ENCODE measurements at regions not wholly inside any gene's neighbourhood (a gene's known extent, or its start where the extent isn't known, plus 50 kb on each side); places are given as distances from the start of the nearest gene placed in this dataset.

DNA sequence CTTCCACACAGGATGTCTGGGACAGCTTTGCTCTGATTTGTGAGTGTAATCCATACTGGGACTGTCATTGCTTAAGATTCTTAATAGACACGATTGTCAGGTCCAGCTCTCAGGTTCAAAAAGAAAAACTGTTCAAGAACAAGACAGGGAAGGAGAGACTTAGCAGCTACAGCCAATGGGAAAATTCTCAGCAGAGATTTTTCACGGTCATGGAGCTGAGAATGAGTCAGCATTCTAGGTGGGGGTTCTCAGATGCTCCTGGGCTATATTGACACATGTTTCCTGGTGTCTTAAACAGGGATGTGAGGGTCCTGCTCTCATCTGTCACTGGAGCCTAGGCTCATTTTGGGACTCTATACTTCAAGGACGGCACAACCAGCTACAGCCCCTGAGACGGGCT is 318.3 kb downstream of the RRAGC start:
- peaks cover 3 to 4% of the 10 kb centered on the region in 2 donors for H3K27me3 ChIP-seq (ENCODE audit: control insufficient read depth in 1 of 2, insufficient read depth in 2 of 2, low read length in 2 of 2)
- H3K4me1 ChIP-seq (ENCODE audit: control insufficient read depth in 1 of 2, insufficient read depth in 2 of 2, low read length in 2 of 2) = no peaks in the 10 kb centered on the region
- H3K9me3 ChIP-seq (ENCODE audit: control insufficient read depth in 1 of 2, low read length in 2 of 2) = peaks cover 0 to 1% of the 10 kb centered on the region in 2 donors
- H3K4me3 ChIP-seq (ENCODE audit: low read depth in 1 of 2, low read length in 2 of 2) = no peak overlapping the region
- H3K36me3 ChIP-seq (ENCODE audit: control insufficient read depth in 1 of 2, insufficient read depth in 2 of 2, low read length in 2 of 2) = no peaks in the 10 kb centered on the region
- no peak overlapping the region for H3K27ac ChIP-seq (ENCODE audit: low read depth, low read length)
- no peak overlapping the region for H3K9ac ChIP-seq (ENCODE audit: low read depth in 1 of 2, low read length in 2 of 2)

DNA sequence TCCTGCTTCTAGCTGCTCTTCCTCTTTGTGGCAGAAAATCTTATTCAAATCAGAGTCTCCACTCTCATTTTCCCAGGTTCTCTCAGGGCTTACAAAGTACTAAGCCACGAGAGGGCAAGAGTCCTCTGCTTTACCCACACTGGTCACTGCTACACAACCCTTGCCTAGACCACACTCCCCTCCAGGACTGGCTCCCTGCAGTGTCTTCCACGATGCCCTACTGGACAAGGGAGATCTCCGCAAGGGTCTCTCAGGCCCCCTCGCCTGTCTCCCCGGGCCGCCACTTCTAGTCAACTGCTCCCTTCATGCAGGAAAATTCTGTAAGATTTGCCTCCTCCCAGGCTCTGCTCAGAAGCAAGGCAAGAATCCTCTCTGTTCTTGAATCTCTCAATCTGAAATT is 319.6 kb downstream of the RRAGC start:
- Histone ChIP-seq H3K4me3 (ENCODE audit: low read depth in 1 of 2, low read length in 2 of 2) (no peak overlapping the region), H3K27me3 (ENCODE audit: control insufficient read depth in 1 of 2, insufficient read depth in 2 of 2, low read length in 2 of 2) (peaks cover 4 to 6% of the 10 kb centered on the region in 2 donors), H3K9ac (ENCODE audit: low read depth in 1 of 2, low read length in 2 of 2) (no peak overlapping the region), H3K9me3 (ENCODE audit: control insufficient read depth in 1 of 2, low read length in 2 of 2) (peaks cover 0 to 1% of the 10 kb centered on the region in 2 donors), H3K36me3 (ENCODE audit: control insufficient read depth in 1 of 2, insufficient read depth in 2 of 2, low read length in 2 of 2) (no peaks in the 10 kb centered on the region), H3K4me1 (ENCODE audit: control insufficient read depth in 1 of 2, insufficient read depth in 2 of 2, low read length in 2 of 2) (no peaks in the 10 kb centered on the region), H3K27ac (ENCODE audit: low read depth, low read length) (no peak overlapping the region)

DNA sequence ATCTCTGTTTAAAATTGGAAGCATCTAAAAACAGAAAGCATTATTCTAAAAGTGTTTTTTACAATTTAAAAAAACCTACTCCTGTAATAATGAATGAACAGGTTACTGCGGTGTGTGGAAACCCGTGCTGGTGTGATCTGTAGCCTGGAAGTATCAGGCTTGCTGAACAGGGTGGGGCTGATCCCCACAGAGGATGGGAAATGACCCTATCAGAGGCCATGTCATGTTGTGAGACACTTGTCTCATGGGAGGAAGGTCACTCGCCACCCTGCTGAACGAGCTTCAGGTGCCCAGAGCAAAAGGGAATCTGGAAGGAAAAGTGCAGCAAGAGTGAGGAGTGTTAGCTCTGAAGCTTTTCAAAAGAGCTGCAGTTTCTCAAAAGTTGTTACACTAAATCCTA is 320.7 kb downstream of the RRAGC start:
- Histone ChIP-seq H3K36me3 (ENCODE audit: control insufficient read depth in 1 of 2, insufficient read depth in 2 of 2, low read length in 2 of 2) (no peaks in the 10 kb centered on the region), H3K27ac (ENCODE audit: low read depth, low read length) (no peak overlapping the region), H3K9ac (ENCODE audit: low read depth in 1 of 2, low read length in 2 of 2) (no peak overlapping the region), H3K27me3 (ENCODE audit: control insufficient read depth in 1 of 2, insufficient read depth in 2 of 2, low read length in 2 of 2) (peaks cover 4 to 6% of the 10 kb centered on the region in 2 donors), H3K4me3 (ENCODE audit: low read depth in 1 of 2, low read length in 2 of 2) (no peak overlapping the region), H3K9me3 (ENCODE audit: control insufficient read depth in 1 of 2, low read length in 2 of 2) (peaks cover 0 to 1% of the 10 kb centered on the region in 2 donors), H3K4me1 (ENCODE audit: control insufficient read depth in 1 of 2, insufficient read depth in 2 of 2, low read length in 2 of 2) (no peaks in the 10 kb centered on the region)

DNA sequence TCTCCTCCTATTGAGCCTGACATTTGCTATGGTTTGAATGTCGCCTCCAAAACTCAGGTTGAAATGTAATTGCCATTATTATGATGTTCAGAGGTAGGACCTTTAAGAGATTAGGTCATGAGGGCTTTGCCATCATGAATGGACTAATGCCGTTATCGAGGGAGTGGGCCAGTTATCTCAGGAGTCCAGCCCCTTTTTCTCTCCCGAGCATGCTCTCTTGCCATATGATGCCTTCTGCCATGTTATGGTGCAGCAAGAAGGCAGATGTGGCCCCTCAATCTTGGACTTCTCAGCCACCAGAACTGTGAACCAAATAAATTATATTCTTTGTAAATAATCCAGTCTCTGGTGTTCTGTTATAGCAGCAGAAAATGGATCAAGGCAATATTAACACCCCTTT is 323.5 kb downstream of the RRAGC start:
- Histone ChIP-seq H3K27me3 (ENCODE audit: control insufficient read depth in 1 of 2, insufficient read depth in 2 of 2, low read length in 2 of 2) (peaks cover 3 to 6% of the 10 kb centered on the region in 2 donors), H3K27ac (ENCODE audit: low read depth, low read length) (no peak overlapping the region), H3K36me3 (ENCODE audit: control insufficient read depth in 1 of 2, insufficient read depth in 2 of 2, low read length in 2 of 2) (no peaks in the 10 kb centered on the region), H3K4me1 (ENCODE audit: control insufficient read depth in 1 of 2, insufficient read depth in 2 of 2, low read length in 2 of 2) (no peaks in the 10 kb centered on the region), H3K9ac (ENCODE audit: low read depth in 1 of 2, low read length in 2 of 2) (no peak overlapping the region), H3K9me3 (ENCODE audit: control insufficient read depth in 1 of 2, low read length in 2 of 2) (no peaks in the 10 kb centered on the region), H3K4me3 (ENCODE audit: low read depth in 1 of 2, low read length in 2 of 2) (no peak overlapping the region)

DNA sequence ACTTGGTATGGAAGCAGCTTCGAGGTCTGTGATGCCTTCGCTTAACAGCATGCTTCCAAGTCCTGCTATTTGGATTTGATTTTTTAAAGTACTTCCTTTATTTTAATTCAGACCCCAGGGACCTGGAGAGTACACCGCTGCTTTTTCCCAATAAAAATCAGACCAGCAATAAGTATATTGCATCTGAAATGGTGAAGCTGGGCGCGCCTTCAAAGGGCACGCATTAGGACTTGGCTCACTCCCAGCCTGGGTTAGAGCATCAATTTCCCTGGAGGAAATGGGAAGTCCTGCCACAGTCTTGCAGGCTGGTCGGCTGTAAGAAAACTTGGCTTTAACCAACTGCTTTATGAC is 325.1 kb downstream of the RRAGC start:
- Histone ChIP-seq H3K36me3 (ENCODE audit: control insufficient read depth in 1 of 2, insufficient read depth in 2 of 2, low read length in 2 of 2) (no peaks in the 10 kb centered on the region), H3K27ac (ENCODE audit: low read depth, low read length) (no peak overlapping the region), H3K9me3 (ENCODE audit: control insufficient read depth in 1 of 2, low read length in 2 of 2) (no peaks in the 10 kb centered on the region), H3K9ac (ENCODE audit: low read depth in 1 of 2, low read length in 2 of 2) (no peak overlapping the region), H3K27me3 (ENCODE audit: control insufficient read depth in 1 of 2, insufficient read depth in 2 of 2, low read length in 2 of 2) (peaks cover 0 to 4% of the 10 kb centered on the region in 2 donors), H3K4me3 (ENCODE audit: low read depth in 1 of 2, low read length in 2 of 2) (no peak overlapping the region), H3K4me1 (ENCODE audit: control insufficient read depth in 1 of 2, insufficient read depth in 2 of 2, low read length in 2 of 2) (no peaks in the 10 kb centered on the region)

DNA sequence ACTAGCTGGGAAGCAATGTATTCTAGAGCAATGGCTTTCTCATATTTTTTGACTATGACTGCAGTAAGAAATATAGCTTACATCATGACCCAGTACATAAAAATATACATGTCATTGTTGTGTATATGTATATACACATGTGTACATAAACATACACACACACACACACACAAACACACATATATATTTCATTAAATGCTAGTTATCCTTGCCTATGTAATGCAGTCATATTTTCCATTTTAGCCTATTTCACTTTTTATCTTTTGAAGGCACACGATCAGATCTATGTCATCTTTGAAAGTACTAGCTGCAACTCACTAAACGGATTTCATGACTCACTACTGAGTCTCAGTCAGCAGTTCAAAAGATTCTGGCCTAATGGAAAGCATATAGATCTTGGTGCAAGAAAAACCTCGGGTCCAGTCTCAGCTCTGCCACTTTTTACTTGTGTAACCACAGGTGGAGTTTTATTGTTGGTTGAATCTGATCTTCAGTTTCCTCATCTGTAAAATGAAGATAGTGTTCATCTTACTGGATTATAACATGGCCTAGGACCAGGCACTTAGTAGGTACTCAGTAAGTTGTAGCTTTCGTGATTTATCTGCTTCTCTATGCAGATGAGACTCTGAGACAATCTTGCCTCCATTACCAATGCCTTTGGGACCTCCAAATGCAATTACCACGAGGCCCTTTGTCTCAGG is 325.6 kb downstream of the RRAGC start:
- no peaks in the 10 kb centered on the region for H3K4me1 ChIP-seq (ENCODE audit: control insufficient read depth in 1 of 2, insufficient read depth in 2 of 2, low read length in 2 of 2)
- no peak overlapping the region for H3K4me3 ChIP-seq (ENCODE audit: low read depth in 1 of 2, low read length in 2 of 2)

DNA sequence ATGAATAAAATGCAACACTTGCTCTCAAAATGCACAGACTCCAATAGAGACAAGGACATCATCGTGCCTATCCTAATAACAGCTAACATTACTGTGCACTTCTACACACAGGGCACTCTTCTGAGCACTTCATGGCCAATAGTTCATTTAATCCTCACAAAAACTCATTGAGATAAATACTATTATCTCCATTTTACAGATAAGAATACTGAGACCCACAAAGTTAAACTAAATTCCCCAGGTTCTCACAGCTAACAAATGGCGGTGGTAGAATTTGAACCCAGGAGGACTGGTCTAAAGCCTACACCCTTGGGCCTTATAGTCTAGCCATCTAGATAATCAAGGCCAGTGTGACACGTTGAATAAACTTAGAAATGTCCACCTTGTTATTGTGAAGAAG is 328.6 kb downstream of the RRAGC start:
- H3K9me3 ChIP-seq (ENCODE audit: control insufficient read depth in 1 of 2, low read length in 2 of 2) = no peaks in the 10 kb centered on the region
- H3K4me1 ChIP-seq (ENCODE audit: control insufficient read depth in 1 of 2, insufficient read depth in 2 of 2, low read length in 2 of 2) = no peaks in the 10 kb centered on the region
- peaks cover under 1 to 5% of the 10 kb centered on the region in 2 donors for H3K27me3 ChIP-seq (ENCODE audit: control insufficient read depth in 1 of 2, insufficient read depth in 2 of 2, low read length in 2 of 2)
- no peak overlapping the region for H3K4me3 ChIP-seq (ENCODE audit: low read depth in 1 of 2, low read length in 2 of 2)
- no peak overlapping the region for H3K27ac ChIP-seq (ENCODE audit: low read depth, low read length)
- no peak overlapping the region for H3K9ac ChIP-seq (ENCODE audit: low read depth in 1 of 2, low read length in 2 of 2)
- no peaks in the 10 kb centered on the region for H3K36me3 ChIP-seq (ENCODE audit: control insufficient read depth in 1 of 2, insufficient read depth in 2 of 2, low read length in 2 of 2)

More for the DNA sequence above, 325.6 kb downstream of the RRAGC start:
- Histone ChIP-seq H3K9ac (ENCODE audit: low read depth in 1 of 2, low read length in 2 of 2) (no peak overlapping the region), H3K27me3 (ENCODE audit: control insufficient read depth in 1 of 2, insufficient read depth in 2 of 2, low read length in 2 of 2) (peaks cover 0 to 4% of the 10 kb centered on the region in 2 donors), H3K36me3 (ENCODE audit: control insufficient read depth in 1 of 2, insufficient read depth in 2 of 2, low read length in 2 of 2) (no peaks in the 10 kb centered on the region), H3K9me3 (ENCODE audit: control insufficient read depth in 1 of 2, low read length in 2 of 2) (no peaks in the 10 kb centered on the region), H3K27ac (ENCODE audit: low read depth, low read length) (no peak overlapping the region)

DNA sequence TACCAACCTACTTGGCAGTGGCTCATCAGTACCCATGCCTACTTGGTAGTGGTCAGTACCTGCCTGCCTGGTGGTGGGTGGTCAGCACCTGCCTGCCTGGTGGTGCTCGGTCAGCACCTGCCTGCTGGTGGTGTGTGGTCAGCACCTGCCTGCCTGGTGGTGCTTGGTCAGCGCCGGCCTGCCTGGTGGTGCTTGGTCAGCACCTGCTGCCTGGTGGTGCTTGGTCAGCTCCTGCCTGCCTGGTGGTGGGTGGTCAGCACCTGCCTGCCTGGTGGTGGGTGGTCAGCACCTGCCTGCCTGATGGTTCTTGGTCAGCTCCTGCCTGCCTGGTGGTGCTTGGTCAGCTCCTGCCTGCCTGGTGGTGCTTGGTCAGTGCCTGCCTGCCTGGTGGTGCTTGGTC is 329.6 kb downstream of the RRAGC start:
- no peaks in the 10 kb centered on the region for H3K36me3 ChIP-seq (ENCODE audit: control insufficient read depth in 1 of 2, insufficient read depth in 2 of 2, low read length in 2 of 2)
- H3K9ac ChIP-seq (ENCODE audit: low read depth in 1 of 2, low read length in 2 of 2) = no peak overlapping the region
- no peaks in the 10 kb centered on the region for H3K4me1 ChIP-seq (ENCODE audit: control insufficient read depth in 1 of 2, insufficient read depth in 2 of 2, low read length in 2 of 2)
- no peaks in the 10 kb centered on the region for H3K9me3 ChIP-seq (ENCODE audit: control insufficient read depth in 1 of 2, low read length in 2 of 2)
- no peak overlapping the region for H3K27ac ChIP-seq (ENCODE audit: low read depth, low read length)
- H3K27me3 ChIP-seq (ENCODE audit: control insufficient read depth in 1 of 2, insufficient read depth in 2 of 2, low read length in 2 of 2) = peaks cover 0 to 5% of the 10 kb centered on the region in 2 donors
- no peak overlapping the region for H3K4me3 ChIP-seq (ENCODE audit: low read depth in 1 of 2, low read length in 2 of 2)

DNA sequence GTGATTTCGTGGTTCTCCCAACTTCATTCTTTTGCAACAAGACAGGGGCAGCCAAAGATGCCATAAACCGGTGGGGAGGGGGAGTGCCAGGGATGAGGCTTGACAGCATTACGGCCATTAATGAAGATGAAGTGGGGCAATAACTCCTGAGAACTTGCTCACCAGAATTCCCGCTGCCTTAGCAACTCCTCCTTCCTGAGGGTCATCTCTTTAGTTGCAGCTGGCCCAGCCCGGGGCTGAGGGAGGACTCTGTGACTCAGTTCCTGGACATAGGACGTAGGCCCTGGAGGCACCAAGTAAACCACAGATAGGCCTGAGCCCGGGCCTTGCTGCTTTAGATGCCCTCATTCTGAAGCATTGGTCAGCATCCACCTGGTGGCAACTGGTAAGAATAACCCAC is 330.2 kb downstream of the RRAGC start:
- Histone ChIP-seq H3K27me3 (ENCODE audit: control insufficient read depth in 1 of 2, insufficient read depth in 2 of 2, low read length in 2 of 2) (peaks cover 0 to 5% of the 10 kb centered on the region in 2 donors), H3K9me3 (ENCODE audit: control insufficient read depth in 1 of 2, low read length in 2 of 2) (no peaks in the 10 kb centered on the region), H3K27ac (ENCODE audit: low read depth, low read length) (no peak overlapping the region), H3K36me3 (ENCODE audit: control insufficient read depth in 1 of 2, insufficient read depth in 2 of 2, low read length in 2 of 2) (no peaks in the 10 kb centered on the region), H3K9ac (ENCODE audit: low read depth in 1 of 2, low read length in 2 of 2) (no peak overlapping the region), H3K4me1 (ENCODE audit: control insufficient read depth in 1 of 2, insufficient read depth in 2 of 2, low read length in 2 of 2) (no peaks in the 10 kb centered on the region), H3K4me3 (ENCODE audit: low read depth in 1 of 2, low read length in 2 of 2) (no peak overlapping the region)

DNA sequence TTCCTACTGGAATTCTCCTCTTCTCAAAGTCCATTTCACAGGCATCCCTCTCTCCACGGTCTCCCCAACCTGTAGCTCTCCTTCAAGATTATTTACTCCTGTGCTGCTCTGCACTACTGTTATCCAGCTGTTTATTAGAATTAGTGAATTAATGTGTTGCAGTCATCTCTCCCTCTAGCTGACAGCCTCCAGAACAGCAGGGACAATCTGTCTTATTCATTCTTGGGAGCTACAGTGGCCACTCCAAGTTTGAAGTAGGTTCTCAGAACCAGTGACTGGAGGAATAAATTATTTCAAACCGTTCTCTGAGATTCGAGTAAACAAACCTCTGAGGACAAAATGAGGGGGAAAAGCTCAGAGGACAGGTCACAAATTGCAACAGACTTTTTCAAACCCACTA is 330.9 kb downstream of the RRAGC start:
- no peak overlapping the region for H3K27ac ChIP-seq (ENCODE audit: low read depth, low read length)
- H3K9me3 ChIP-seq (ENCODE audit: control insufficient read depth in 1 of 2, low read length in 2 of 2) = no peaks in the 10 kb centered on the region
- H3K4me3 ChIP-seq (ENCODE audit: low read depth in 1 of 2, low read length in 2 of 2) = no peak overlapping the region
- no peak overlapping the region for H3K9ac ChIP-seq (ENCODE audit: low read depth in 1 of 2, low read length in 2 of 2)
- no peaks in the 10 kb centered on the region for H3K36me3 ChIP-seq (ENCODE audit: control insufficient read depth in 1 of 2, insufficient read depth in 2 of 2, low read length in 2 of 2)
- H3K27me3 ChIP-seq (ENCODE audit: control insufficient read depth in 1 of 2, insufficient read depth in 2 of 2, low read length in 2 of 2) = peaks cover 0 to 5% of the 10 kb centered on the region in 2 donors
- no peaks in the 10 kb centered on the region for H3K4me1 ChIP-seq (ENCODE audit: control insufficient read depth in 1 of 2, insufficient read depth in 2 of 2, low read length in 2 of 2)
